Immature natural killer cell (primary cell): ENCODE measurements at regions not wholly inside any gene's neighbourhood (a gene's known extent, or its start where the extent isn't known, plus 50 kb on each side); places are given as distances from the start of the nearest gene placed in this dataset.

Source experiments
- DNase-seq, 3 donors: peaks; one replicate each; pipeline ENCODE4 v3.0.0; 2022; ENCODE audit warnings: mixed read lengths in 1 of 3
- H3K27ac Mint-ChIP-seq, 6 donors: one replicate each; pipeline ENCODE4 v1.8.0; 2020; ENCODE audit warnings: mixed read lengths in 6 of 6, mild to moderate bottlenecking in 5 of 6, inconsistent platforms in 4 of 6, moderate library complexity in 3 of 6
- H3K27me3 Mint-ChIP-seq, 3 donors: one replicate each; pipeline ENCODE4 v1.8.0; 2020 to 2021; ENCODE audit warnings: low read depth in 3 of 3, mild to moderate bottlenecking in 3 of 3, mixed read lengths in 3 of 3, moderate library complexity in 3 of 3, inconsistent platforms in 1 of 3
- H3K36me3 Mint-ChIP-seq, 3 donors: one replicate each; pipeline ENCODE4 v1.8.0; 2020; ENCODE audit warnings: mixed read lengths in 3 of 3, inconsistent platforms in 2 of 3, mild to moderate bottlenecking in 2 of 3
- H3K4me1 Mint-ChIP-seq, 2 donors: one replicate each; pipeline ENCODE4 v1.8.0; 2020; ENCODE audit warnings: inconsistent platforms in 2 of 2, mild to moderate bottlenecking in 2 of 2, mixed read lengths in 2 of 2, moderate library complexity in 1 of 2
- H3K4me3 Mint-ChIP-seq, 5 donors: one replicate each; pipeline ENCODE4 v1.8.0; 2020; ENCODE audit warnings: mild to moderate bottlenecking in 5 of 5, mixed read lengths in 5 of 5, inconsistent platforms in 3 of 5, moderate library complexity in 3 of 5
- H3K9me3 Mint-ChIP-seq, 6 donors: one replicate each; pipeline ENCODE4 v1.8.0; 2020; ENCODE audit warnings: mild to moderate bottlenecking in 6 of 6, mixed read lengths in 6 of 6, inconsistent platforms in 4 of 6, moderate library complexity in 3 of 6

- H3K9me3 Mint-ChIP-seq, result peaks cover 4 to 21% (median 8%) of the 10 kb centered on the region in 6 donors
- no peaks in the 10 kb centered on the region for H3K36me3 Mint-ChIP-seq
- no peaks in the 10 kb centered on the region for H3K4me1 Mint-ChIP-seq
- H3K4me3 Mint-ChIP-seq, result no peak overlapping the region
- peaks cover 0 to 2% (median 2%) of the 10 kb centered on the region in 3 donors for H3K27me3 Mint-ChIP-seq
- DNase-seq, result no peak
- no peak overlapping the region for H3K27ac Mint-ChIP-seq
Observed at GRCh38 chr1:67960766-67961165, 89.7 kb downstream of the DIRAS3 start.

- Mint-ChIP-seq H3K36me3 (no peaks in the 10 kb centered on the region), H3K27me3 (peaks cover 0 to 2% (median 2%) of the 10 kb centered on the region in 3 donors), H3K4me1 (no peaks in the 10 kb centered on the region), H3K9me3 (peaks cover 0 to 9% (median 6%) of the 10 kb centered on the region in 6 donors), H3K4me3 (no peak overlapping the region), H3K27ac (no peak overlapping the region)
- DNase-seq, result no peak
Observed at GRCh38 chr1:67958472-67958871, 92.0 kb downstream of the DIRAS3 start.

- Mint-ChIP-seq H3K4me1 (no peaks in the 10 kb centered on the region), H3K9me3 (peaks cover 0 to 9% (median 1%) of the 10 kb centered on the region in 6 donors), H3K27me3 (peaks cover 0 to 2% (median 2%) of the 10 kb centered on the region in 3 donors), H3K36me3 (no peaks in the 10 kb centered on the region), H3K27ac (no peak overlapping the region), H3K4me3 (no peak overlapping the region)
- no peak for DNase-seq
Observed at GRCh38 chr1:67957066-67957465, 93.4 kb downstream of the DIRAS3 start.

- Mint-ChIP-seq H3K9me3 (peaks cover 0 to 9% (median under 1%) of the 10 kb centered on the region in 6 donors), H3K4me1 (no peaks in the 10 kb centered on the region), H3K36me3 (no peaks in the 10 kb centered on the region), H3K27ac (no peak overlapping the region), H3K27me3 (peaks cover 0 to 2% (median 2%) of the 10 kb centered on the region in 3 donors), H3K4me3 (no peak overlapping the region)
- DNase-seq, result no peak
Observed at GRCh38 chr1:67956116-67956515, 94.3 kb downstream of the DIRAS3 start.

- Mint-ChIP-seq H3K27ac (no peak overlapping the region), H3K4me3 (no peak overlapping the region), H3K4me1 (no peaks in the 10 kb centered on the region), H3K9me3 (peaks cover 0 to 9% (median under 1%) of the 10 kb centered on the region in 6 donors), H3K27me3 (peaks cover 0 to 2% (median 2%) of the 10 kb centered on the region in 3 donors), H3K36me3 (no peaks in the 10 kb centered on the region)
- DNase-seq, result no peak
Observed at GRCh38 chr1:67955591-67955990, 94.8 kb downstream of the DIRAS3 start.

GRCh38 chr1:67953301-67953700 lies 97.1 kb downstream of the DIRAS3 start:
- no peak overlapping the region for H3K27ac Mint-ChIP-seq
- no peaks in the 10 kb centered on the region for H3K36me3 Mint-ChIP-seq
- no peaks in the 10 kb centered on the region for H3K4me1 Mint-ChIP-seq
- H3K4me3 Mint-ChIP-seq, result no peak overlapping the region
- no peak for DNase-seq
- peaks cover 0 to 4% (median under 1%) of the 10 kb centered on the region in 6 donors for H3K9me3 Mint-ChIP-seq
- no peaks in the 10 kb centered on the region for H3K27me3 Mint-ChIP-seq

GRCh38 chr1:67952071-67952470 lies 98.4 kb downstream of the DIRAS3 start:
- Mint-ChIP-seq H3K4me1 (no peaks in the 10 kb centered on the region), H3K4me3 (no peak overlapping the region), H3K27ac (no peak overlapping the region), H3K36me3 (no peaks in the 10 kb centered on the region), H3K27me3 (no peaks in the 10 kb centered on the region), H3K9me3 (peaks cover 0 to 4% (median 0%) of the 10 kb centered on the region in 6 donors)
- DNase-seq, result no peak

- no peak for DNase-seq
- no peaks in the 10 kb centered on the region for H3K27me3 Mint-ChIP-seq
- H3K36me3 Mint-ChIP-seq, result no peaks in the 10 kb centered on the region
- H3K9me3 Mint-ChIP-seq, result peaks cover 0 to 8% (median 0%) of the 10 kb centered on the region in 6 donors
- H3K4me3 Mint-ChIP-seq, result no peak overlapping the region
- H3K27ac Mint-ChIP-seq, result no peak overlapping the region
- no peaks in the 10 kb centered on the region for H3K4me1 Mint-ChIP-seq
Observed at GRCh38 chr1:67951014-67951413, 99.4 kb downstream of the DIRAS3 start.

GRCh38 chr1:67948151-67949080 lies 102.0 kb downstream of the DIRAS3 start:
- Mint-ChIP-seq H3K27ac (no peak overlapping the region), H3K36me3 (no peaks in the 10 kb centered on the region), H3K9me3 (peaks cover 0 to 3% (median 0%) of the 10 kb centered on the region in 6 donors), H3K4me3 (no peak overlapping the region), H3K27me3 (no peaks in the 10 kb centered on the region), H3K4me1 (no peaks in the 10 kb centered on the region)
- DNase-seq, result no peak

- Mint-ChIP-seq H3K27ac (no peak overlapping the region), H3K9me3 (peaks cover 0 to 3% (median 0%) of the 10 kb centered on the region in 6 donors), H3K36me3 (no peaks in the 10 kb centered on the region), H3K27me3 (no peaks in the 10 kb centered on the region), H3K4me1 (no peaks in the 10 kb centered on the region), H3K4me3 (no peak overlapping the region)
- DNase-seq, result no peak
Observed at GRCh38 chr1:67947114-67947513, 103.3 kb downstream of the DIRAS3 start.

- no peak for DNase-seq
- Mint-ChIP-seq H3K27ac (no peak overlapping the region), H3K4me1 (no peaks in the 10 kb centered on the region), H3K27me3 (no peaks in the 10 kb centered on the region), H3K9me3 (peaks cover 0 to 3% (median 0%) of the 10 kb centered on the region in 6 donors), H3K36me3 (no peaks in the 10 kb centered on the region), H3K4me3 (no peak overlapping the region)
Observed at GRCh38 chr1:67945733-67946374, 104.6 kb downstream of the DIRAS3 start.

- peaks cover 0 to 7% (median 0%) of the 10 kb centered on the region in 6 donors for H3K9me3 Mint-ChIP-seq
- no peaks in the 10 kb centered on the region for H3K27me3 Mint-ChIP-seq
- H3K4me3 Mint-ChIP-seq, result no peak overlapping the region
- no peaks in the 10 kb centered on the region for H3K36me3 Mint-ChIP-seq
- no peaks in the 10 kb centered on the region for H3K4me1 Mint-ChIP-seq
- no peak overlapping the region for H3K27ac Mint-ChIP-seq
- DNase-seq, result no peak
Observed at GRCh38 chr1:67942274-67942673, 108.2 kb downstream of the DIRAS3 start.

- no peak for DNase-seq
- Mint-ChIP-seq H3K4me1 (no peaks in the 10 kb centered on the region), H3K27ac (no peak overlapping the region), H3K9me3 (peaks cover 0 to 7% (median 0%) of the 10 kb centered on the region in 6 donors), H3K4me3 (no peak overlapping the region), H3K36me3 (no peaks in the 10 kb centered on the region), H3K27me3 (no peaks in the 10 kb centered on the region)
Observed at GRCh38 chr1:67941746-67942145, 108.5 kb upstream of the GNG12 start.

- DNase-seq, result no peak
- Mint-ChIP-seq H3K4me3 (no peak overlapping the region), H3K27ac (no peak overlapping the region), H3K36me3 (no peaks in the 10 kb centered on the region), H3K9me3 (peaks cover 0 to 4% (median 0%) of the 10 kb centered on the region in 6 donors), H3K4me1 (no peaks in the 10 kb centered on the region), H3K27me3 (no peaks in the 10 kb centered on the region)
Observed at GRCh38 chr1:67941155-67941554, 107.9 kb upstream of the GNG12 start.
